GM23248 (cell line): ENCODE measurements at regions not wholly inside any gene's neighbourhood (a gene's known extent, or its start where the extent isn't known, plus 50 kb on each side); places are given as distances from the start of the nearest gene placed in this dataset.

Experiments used
- EZH2 ChIP-seq: fragments of 200-600 bp; sonication (generic); IDR thresholded peaks from 2 replicates; pipeline ENCODE4 v1.6.1; 2018; ENCODE audit warnings: antibody characterized with exemption, mild to moderate bottlenecking; ENCODE audit not compliant: insufficient read depth, poor library complexity, severe bottlenecking
- EZH2phosphoT487 ChIP-seq: fragments of 200-600 bp; sonication (generic); IDR thresholded peaks from 2 replicates; pipeline ENCODE4 v1.6.1; 2018; ENCODE audit warnings: antibody characterized with exemption, moderate library complexity, mild to moderate bottlenecking, low read depth; ENCODE audit not compliant: insufficient read depth

DNA sequence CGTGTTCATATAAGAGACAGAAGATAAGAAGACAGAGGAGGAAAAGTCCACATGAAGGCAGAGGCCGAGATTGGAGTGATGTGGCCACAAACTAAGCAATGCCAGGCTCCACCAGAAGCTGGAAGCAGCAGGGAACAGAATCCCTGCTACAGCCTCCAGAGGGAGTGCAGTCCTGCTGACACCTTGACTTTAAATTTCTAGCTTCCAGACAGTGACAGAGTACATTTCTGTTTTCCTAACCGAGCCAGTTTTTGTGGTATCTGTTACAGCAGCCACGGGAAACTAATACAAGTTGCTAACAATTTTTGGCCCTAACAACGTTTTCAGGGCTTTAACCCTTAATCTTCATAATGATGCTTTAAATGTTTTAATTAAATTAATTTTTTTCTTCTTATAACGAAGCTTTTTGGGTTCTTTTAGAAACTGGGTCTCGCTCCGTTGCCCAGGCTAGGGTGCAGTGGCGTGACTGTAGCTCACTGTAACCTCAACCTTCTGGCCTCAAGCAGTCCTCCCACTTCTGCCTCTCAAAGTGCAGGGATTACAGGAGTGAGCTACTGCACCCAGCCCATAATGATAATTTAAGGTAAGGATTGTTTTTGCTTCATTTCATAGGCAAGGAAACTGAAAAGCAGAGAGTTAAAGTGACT, 202.3 kb upstream of the PROK2 start:
- TF ChIP-seq EZH2phosphoT487 (no peak), EZH2 (no peak)
